IMR-90 (cell line): ENCODE measurements at regions not wholly inside any gene's neighbourhood (a gene's known extent, or its start where the extent isn't known, plus 50 kb on each side); places are given as distances from the start of the nearest gene placed in this dataset.

Experiments
- ATAC-seq: fragments of 200-7000 bp; cut with Tn5 transposase; 2 replicates; pipeline ENCODE4 v1.9.1; 2020; ENCODE audit warnings: low read depth, mild to moderate bottlenecking, moderate library complexity
- BruUV-seq: library from RNA; stranded (reverse); fragments of 400-500 nt; replicated peaks from 2 replicates; lab custom pipeline; 2021; lab: Mats Ljungman, UMichigan
- CTCF ChIA-PET: fragments of 300-600 bp; formaldehyde crosslinking; extraction: SDS; loops from one replicate; lab custom pipeline; 2021; ENCODE audit warnings: antibody characterized with exemption; lab: Yijun Ruan, JAX
- POLR2A ChIA-PET: fragments of 300-600 bp; sonication (Branson Sonifier 250); formaldehyde crosslinking; loops from one replicate; lab custom pipeline; 2022; ENCODE audit warnings: antibody characterized with exemption; ENCODE audit not compliant: unreplicated experiment; lab: Charles Lee
- DNase-seq: peaks from one replicate; pipeline ENCODE4 v3.0.0; 2013
- H2AFZ ChIP-seq: replicated peaks from 2 replicates; pipeline ENCODE3; 2013; ENCODE audit warnings: low read length, mild to moderate bottlenecking; ENCODE audit not compliant: poor library complexity
- H2AK5ac ChIP-seq: 2 replicates; pipeline ENCODE4 v1.6.1; 2013; ENCODE audit warnings: low read depth, low read length, inconsistent platforms
- H2AK9ac ChIP-seq: replicated peaks from 2 replicates; pipeline ENCODE3; 2013; ENCODE audit warnings: mild to moderate bottlenecking, low read depth, low read length, moderate library complexity; ENCODE audit not compliant: poor library complexity
- H2BK120ac ChIP-seq: 2 replicates; pipeline ENCODE4 v1.6.1; 2013; ENCODE audit warnings: low read depth, low read length, inconsistent platforms
- H2BK15ac ChIP-seq: 3 replicates; pipeline ENCODE4 v1.6.1; 2013; ENCODE audit warnings: low read depth, low read length, inconsistent platforms
- H2BK20ac ChIP-seq: 2 replicates; pipeline ENCODE4 v1.6.1; 2013; ENCODE audit warnings: low read depth, mild to moderate bottlenecking, inconsistent platforms, low read length, moderate library complexity
- H2BK5ac ChIP-seq: 2 replicates; pipeline ENCODE4 v1.6.1; 2013; ENCODE audit warnings: mild to moderate bottlenecking, low read depth, low read length, inconsistent platforms; ENCODE audit not compliant: poor library complexity, severe bottlenecking
- H3K14ac ChIP-seq: replicated peaks from 2 replicates; pipeline ENCODE4 v1.6.1; 2013; ENCODE audit warnings: low read depth, low read length, inconsistent platforms
- H3K18ac ChIP-seq: 2 replicates; pipeline ENCODE4 v1.6.1; 2013; ENCODE audit warnings: low read depth, low read length, control low read depth
- H3K23ac ChIP-seq: 2 replicates; pipeline ENCODE4 v1.6.1; 2013; ENCODE audit warnings: low read depth, low read length, inconsistent platforms
- H3K27ac ChIP-seq: 2 replicates; pipeline ENCODE4 v1.5.1; 2013; ENCODE audit warnings: mild to moderate bottlenecking, control low read depth, low read length; ENCODE audit not compliant: insufficient read depth
- H3K27me3 ChIP-seq: 2 replicates; pipeline ENCODE4 v1.6.1; 2013; ENCODE audit warnings: low read length; ENCODE audit not compliant: control insufficient read depth, insufficient read depth
- H3K36me3 ChIP-seq: 2 replicates; pipeline ENCODE4 v1.6.1; 2013; ENCODE audit warnings: low read length, mixed read lengths; ENCODE audit not compliant: control insufficient read depth, insufficient read depth
- H3K4ac ChIP-seq: 2 replicates; pipeline ENCODE4 v1.6.1; 2013; ENCODE audit warnings: low read depth, low read length, inconsistent platforms
- H3K4me1 ChIP-seq: 2 replicates; pipeline ENCODE4 v1.6.1; 2013; ENCODE audit warnings: low read length, mixed read lengths; ENCODE audit not compliant: control insufficient read depth, insufficient read depth
- H3K4me2 ChIP-seq: 2 replicates; pipeline ENCODE4 v1.6.1; 2013; ENCODE audit warnings: low read depth, mild to moderate bottlenecking, control low read depth, low read length, moderate library complexity
- H3K4me3 ChIP-seq: 2 replicates; pipeline ENCODE4 v1.5.1; 2013; ENCODE audit warnings: low read depth, mild to moderate bottlenecking, control low read depth, low read length, moderate library complexity; ENCODE audit not compliant: insufficient read depth
- H3K56ac ChIP-seq: 2 replicates; pipeline ENCODE4 v1.6.1; 2013; ENCODE audit warnings: low read length, inconsistent platforms; ENCODE audit not compliant: insufficient read depth; ENCODE audit errors: extremely low read depth
- H3K79me1 ChIP-seq, 2 experiments: 2 replicates each; pipeline ENCODE4 v1.6.1; 2013; ENCODE audit warnings: low read length in 2 of 2, inconsistent platforms in 1 of 2, low read depth in 1 of 2
- H3K9ac ChIP-seq: 2 replicates; pipeline ENCODE4 v1.6.1; 2013; ENCODE audit warnings: low read depth, low read length, control low read depth
- H3K9me1 ChIP-seq: 2 replicates; pipeline ENCODE4 v1.6.1; 2013; ENCODE audit warnings: low read length, inconsistent platforms; ENCODE audit not compliant: insufficient read depth
- H3K9me3 ChIP-seq: 2 replicates; pipeline ENCODE4 v1.6.1; 2013; ENCODE audit warnings: low read length; ENCODE audit not compliant: control insufficient read depth, insufficient read depth
- H4K20me1 ChIP-seq: 2 replicates; pipeline ENCODE4 v1.6.1; 2013; ENCODE audit warnings: low read length, inconsistent platforms; ENCODE audit not compliant: insufficient read depth
- H4K5ac ChIP-seq: 2 replicates; pipeline ENCODE4 v1.6.1; 2013; ENCODE audit warnings: mild to moderate bottlenecking, low read depth, low read length, control low read depth
- H4K8ac ChIP-seq, 2 experiments: 2 replicates each; pipeline ENCODE4 v1.6.1; 2013; ENCODE audit warnings: low read depth in 2 of 2, low read length in 2 of 2, control low read depth in 1 of 2, inconsistent platforms in 1 of 2
- H4K91ac ChIP-seq: 2 replicates; pipeline ENCODE4 v1.6.1; 2013; ENCODE audit warnings: low read depth, low read length, inconsistent platforms; ENCODE audit not compliant: insufficient read depth
- MXI1 ChIP-seq: IDR thresholded peaks from 2 replicates; pipeline ENCODE4 v1.6.1; 2012; ENCODE audit warnings: low read depth, mild to moderate bottlenecking, low read length, moderate library complexity, borderline replicate concordance
- SMC3 ChIP-seq: fragments of 150-350 bp; IDR thresholded peaks from 2 replicates; pipeline ENCODE4 v1.6.1; 2016; ENCODE audit warnings: low read depth, mild to moderate bottlenecking, antibody characterized with exemption, low read length, moderate library complexity
- WGBS, 2 experiments: methylation state at CpG; one replicate each; pipeline versions ENCODE4 v1.1.5 to v1.1.7; 2013; ENCODE audit warnings: missing lambda C conversion rate in 2 of 2; ENCODE audit not compliant: insufficient read length in 1 of 2; ENCODE audit errors: extremely low coverage in 2 of 2; 5-methylcytosine and 5-hydroxymethylcytosine counted together
- dilution Hi-C: fragments of 300-500 bp; cut with HindIII; formaldehyde crosslinking; loops from one replicate; pipeline ENCODE4 v1.14.3; 2018; ENCODE audit warnings: low sequenced_read_pairs; ENCODE audit not compliant: unreplicated experiment
- in situ Hi-C: fragments of 300-500 bp; cut with MboI; formaldehyde crosslinking; loops from 3 replicates; pipeline ENCODE4 v1.14.3; 2019; ENCODE audit warnings: low sequenced_read_pairs, inconsistent platforms, mixed read lengths
- intact Hi-C: fragments of 100-400 bp; cut with micrococcal nuclease; formaldehyde crosslinking; loops from 2 replicates; pipeline ENCODE4 v1.10.0; 2022

DNA sequence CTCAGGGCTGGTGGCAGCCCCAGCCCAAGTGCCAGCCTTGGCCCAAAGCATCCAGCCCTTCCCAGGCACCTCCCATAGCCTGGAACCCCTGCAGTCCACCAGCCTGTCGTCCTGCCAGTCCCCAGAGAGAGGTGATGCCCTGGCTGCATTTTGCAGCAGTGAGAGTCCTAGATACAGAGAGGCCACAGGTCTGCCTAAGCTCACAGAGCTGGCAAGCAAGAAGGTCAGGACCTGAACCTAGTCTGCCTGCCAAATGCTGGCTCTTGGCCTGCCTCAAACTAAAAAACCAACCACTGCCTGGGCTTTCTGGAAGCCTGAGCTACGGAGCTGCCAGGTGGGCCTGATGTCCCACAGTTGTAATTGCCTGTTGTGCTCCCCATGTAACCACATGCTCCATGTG is 164.9 kb downstream of the PHETA1 start:
- DNase-seq (no peak), ATAC-seq (no peak)
- Histone ChIP-seq H3K23ac (no peak overlapping the region), H2BK20ac (no peak overlapping the region), H3K36me3 (no peaks in the 10 kb centered on the region), H4K91ac (no peak overlapping the region), H3K4me1 (no peaks in the 10 kb centered on the region), H3K4ac (no peak overlapping the region), H3K18ac (no peak overlapping the region), H2AK5ac (no peak overlapping the region), H4K20me1 (no peaks in the 10 kb centered on the region), H2BK15ac (no peak overlapping the region), H3K56ac (no peak overlapping the region), H3K9me3 (no peaks in the 10 kb centered on the region), H3K14ac (no peak overlapping the region), H2BK5ac (no peak overlapping the region), H3K9ac (no peak overlapping the region), H2BK120ac (no peak overlapping the region), H3K4me3 (no peak overlapping the region), H3K9me1 (no peaks in the 10 kb centered on the region; the same call in 1 of the 2 replicates), H3K27me3 (no peaks in the 10 kb centered on the region; the same call in 1 of the 2 replicates), H4K5ac (no peak overlapping the region), H2AFZ (no peak overlapping the region), H3K27ac (no peak overlapping the region), H4K8ac (no peak overlapping the region), H3K79me1 (no peaks in the 10 kb centered on the region), H3K4me2 (no peak overlapping the region), H2AK9ac (no peak overlapping the region)
- BruUV-seq: no TSS peak
- dilution Hi-C loops: no loop called here
- in situ Hi-C loops: no loop called here
- ChIA-PET CTCF (no interaction called here), POLR2A (no interaction called here)
- WGBS, 2 experiments: 0% methylated on average over 1 of the region's 2 CpGs; no CpG with 5 or more reads in 1 of the 2 experiments
- intact Hi-C loops: no loop called here
- TF ChIP-seq MXI1: no peak
- TF ChIP-seq SMC3: no peak
